GM18867 (cell line): ENCODE measurements at regions not wholly inside any gene's neighbourhood (a gene's known extent, or its start where the extent isn't known, plus 50 kb on each side); places are given as distances from the start of the nearest gene placed in this dataset.
"Not testable (repeated sequence)": the region's sequence is repeated elsewhere in the genome, so short reads cannot be mapped to it uniquely, and the experiment has no call there.

Source experiments
- ATAC-seq: cut with Tn5 transposase; IDR thresholded peaks from one replicate; pipeline ENCODE4 v1.9.1; 2021; ENCODE audit warnings: mild to moderate bottlenecking, moderate library complexity; ENCODE audit not compliant: unreplicated experiment

DNA sequence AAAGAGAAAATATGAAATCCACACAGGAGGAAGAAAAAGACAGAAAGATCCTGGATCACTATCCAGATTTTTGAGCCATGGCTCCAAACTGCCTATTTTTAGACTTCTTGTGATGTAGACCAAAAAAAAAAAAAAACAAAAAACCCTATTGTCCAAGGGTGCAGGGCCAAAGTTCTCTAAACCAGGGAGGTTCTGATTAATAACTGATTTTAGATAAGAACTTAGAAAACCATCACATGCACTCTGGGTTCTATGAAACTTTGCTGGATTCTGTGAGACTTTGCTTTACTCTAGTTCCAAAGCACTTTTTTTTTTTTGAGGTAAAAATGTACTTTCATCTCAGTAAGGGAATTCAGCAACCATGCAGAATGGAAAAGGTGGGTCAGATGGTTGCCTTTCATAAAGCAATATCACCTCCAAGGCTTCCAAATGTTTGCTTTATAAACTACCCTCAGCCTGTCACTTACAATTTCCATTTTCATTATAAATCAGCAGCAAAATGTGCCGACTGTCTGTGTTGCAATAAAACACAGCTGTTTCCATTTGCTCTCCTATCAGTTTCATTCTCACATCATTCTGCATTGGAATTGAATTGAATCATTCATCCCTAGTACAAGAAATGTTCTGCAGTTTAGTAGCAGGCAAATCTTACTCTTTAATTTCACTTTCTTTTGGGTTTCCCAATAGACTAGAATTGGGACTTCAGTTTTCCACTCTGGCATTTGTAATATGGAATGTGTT is 1584.3 kb upstream of the RAG2 start:
- no peak for ATAC-seq

DNA sequence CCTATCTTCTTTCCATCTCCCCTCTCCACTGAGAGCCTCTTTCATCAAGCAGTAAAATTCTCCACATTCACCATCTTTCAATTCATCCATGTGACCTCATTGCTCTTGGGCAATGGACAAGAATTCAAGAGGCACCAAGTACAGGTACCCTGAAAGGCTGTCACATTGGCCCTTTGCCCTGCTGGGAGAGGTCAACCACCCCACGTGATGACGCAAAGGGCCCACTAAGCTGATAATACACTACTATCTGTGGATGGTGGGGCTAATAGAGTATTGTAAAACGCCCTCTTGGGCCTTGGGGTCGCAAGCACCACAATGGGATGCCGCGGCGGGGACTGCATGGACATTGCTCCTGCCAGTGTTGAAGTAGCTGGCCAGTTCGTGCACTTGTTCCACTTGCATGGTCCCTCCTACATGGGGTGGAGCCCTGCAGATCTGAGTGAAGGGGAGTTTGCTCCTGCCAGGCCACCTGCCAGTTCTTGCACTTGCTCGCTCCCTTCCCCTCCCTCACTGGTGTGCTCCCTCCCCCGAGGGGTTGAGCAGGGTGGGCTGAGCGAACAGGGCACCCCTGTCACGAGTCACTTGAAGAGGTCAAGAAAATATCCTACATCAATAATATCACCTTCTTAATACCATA is 1578.8 kb upstream of the RAG2 start:
- ATAC-seq = no peak

- ATAC-seq = no peak
Observed at GRCh38 chr11:38173676-38174075, 1575.6 kb upstream of the RAG2 start.

DNA sequence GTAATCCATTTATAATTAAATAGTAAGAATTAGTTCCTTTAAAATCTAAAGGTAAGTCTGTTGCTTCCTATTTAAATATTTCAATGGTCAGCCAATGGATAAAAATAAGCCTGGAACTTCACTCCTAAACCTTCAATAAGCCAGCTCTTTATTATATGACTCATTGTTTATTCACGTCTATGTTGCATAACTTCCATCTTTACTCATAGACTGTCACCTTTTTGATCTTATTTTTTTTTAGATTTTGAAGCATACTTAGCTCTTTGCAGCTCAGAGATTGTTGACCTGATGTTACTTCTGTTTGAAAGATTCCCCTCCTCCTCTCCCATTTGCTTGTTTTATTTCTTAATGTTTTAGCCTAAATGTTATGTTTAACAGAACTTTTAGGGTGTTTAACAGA is 1571.2 kb upstream of the RAG2 start:
- ATAC-seq = no peak

DNA sequence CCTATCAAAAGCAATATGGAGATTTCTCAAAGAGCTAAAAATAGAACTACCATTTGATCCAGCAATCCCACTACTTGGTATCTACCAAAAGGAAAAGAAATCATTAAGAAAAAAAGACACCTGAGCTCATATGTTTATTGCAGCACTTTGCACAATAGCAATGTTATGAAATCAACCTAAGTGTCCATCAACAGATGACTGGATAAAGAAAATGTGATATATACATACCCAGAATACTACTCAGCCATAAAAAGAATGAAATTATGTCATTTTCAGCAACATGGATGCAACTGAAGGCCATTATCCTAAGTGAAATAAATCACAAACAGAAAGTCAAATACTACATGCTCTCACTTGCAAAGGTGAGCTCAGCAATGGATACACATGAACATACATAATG is 1565.5 kb upstream of the RAG2 start:
- ATAC-seq = no peak

GRCh38 chr11:38160433-38160832 is 1562.4 kb upstream of the RAG2 start:
- ATAC-seq = no peak

DNA sequence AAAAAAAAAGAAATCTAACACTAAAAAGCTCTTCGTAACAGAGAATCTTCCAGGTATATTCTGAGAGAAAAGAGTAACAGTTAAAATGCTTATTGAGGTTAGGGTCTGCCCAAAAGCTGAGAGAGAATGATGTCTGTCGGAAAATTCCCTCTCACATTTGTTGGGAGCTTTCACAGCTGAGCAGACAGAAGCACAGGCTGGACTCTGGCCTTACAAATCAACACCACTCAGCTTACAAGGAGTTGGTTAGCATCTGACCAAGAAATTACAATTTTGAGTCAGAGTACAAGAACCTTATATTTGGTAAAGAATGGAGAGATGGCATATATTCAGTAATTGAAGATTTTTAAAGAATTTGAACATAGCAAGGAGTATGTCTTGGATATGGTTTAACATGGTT is 1561.0 kb upstream of the RAG2 start:
- ATAC-seq = no peak

GRCh38 chr11:38156495-38157146 is 1558.6 kb upstream of the RAG2 start:
- ATAC-seq = no peak

GRCh38 chr11:38155856-38156255 is 1557.8 kb upstream of the RAG2 start:
- ATAC-seq = no peak

DNA sequence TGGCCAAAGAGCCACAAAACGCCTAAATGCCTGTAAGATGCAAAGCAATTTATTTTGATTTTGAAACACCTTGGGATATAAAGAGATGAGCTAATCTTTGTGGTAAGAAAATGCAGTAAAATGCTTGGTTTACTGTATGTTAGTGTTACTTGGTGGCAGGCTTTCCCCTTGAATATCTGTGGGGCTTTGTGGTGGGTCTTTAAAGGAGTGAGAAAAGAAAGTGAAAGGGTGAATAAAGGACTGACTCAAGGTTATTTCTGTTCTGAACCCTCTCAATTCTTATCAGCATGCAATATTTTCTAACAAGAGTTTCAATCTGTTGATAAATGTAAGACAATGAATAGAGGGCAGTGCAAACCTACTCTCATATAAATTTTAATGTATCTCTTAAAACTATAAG is 1555.9 kb upstream of the RAG2 start:
- no peak for ATAC-seq

- no peak for ATAC-seq
Observed at GRCh38 chr11:38143852-38144251, 1545.8 kb upstream of the RAG2 start.

GRCh38 chr11:38138972-38139371 is 1540.9 kb upstream of the RAG2 start:
- ATAC-seq = no peak

- no peak for ATAC-seq
Observed at GRCh38 chr11:38136887-38137286, 1538.9 kb upstream of the RAG2 start.

- no peak for ATAC-seq
Observed at GRCh38 chr11:38131535-38131934, 1533.5 kb upstream of the RAG2 start.

DNA sequence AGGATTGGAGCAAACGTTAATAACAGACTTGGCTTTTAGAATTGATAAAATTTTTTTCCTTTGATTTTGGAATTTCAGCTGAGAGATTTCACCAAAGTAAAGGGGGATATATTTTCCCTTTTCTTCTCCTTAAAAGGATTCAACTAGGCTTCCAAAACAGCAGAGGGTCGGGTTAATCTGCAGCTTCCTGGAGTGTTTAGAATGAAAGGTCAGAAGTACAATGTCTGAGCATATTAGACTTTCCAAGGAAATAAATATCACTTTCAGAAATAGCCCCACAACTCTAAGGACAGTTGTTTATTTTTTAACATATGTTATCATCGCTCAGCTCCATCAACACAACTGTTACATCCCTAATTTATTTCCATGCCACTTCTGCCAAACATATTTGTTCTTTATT is 1532.9 kb upstream of the RAG2 start:
- ATAC-seq = no peak

DNA sequence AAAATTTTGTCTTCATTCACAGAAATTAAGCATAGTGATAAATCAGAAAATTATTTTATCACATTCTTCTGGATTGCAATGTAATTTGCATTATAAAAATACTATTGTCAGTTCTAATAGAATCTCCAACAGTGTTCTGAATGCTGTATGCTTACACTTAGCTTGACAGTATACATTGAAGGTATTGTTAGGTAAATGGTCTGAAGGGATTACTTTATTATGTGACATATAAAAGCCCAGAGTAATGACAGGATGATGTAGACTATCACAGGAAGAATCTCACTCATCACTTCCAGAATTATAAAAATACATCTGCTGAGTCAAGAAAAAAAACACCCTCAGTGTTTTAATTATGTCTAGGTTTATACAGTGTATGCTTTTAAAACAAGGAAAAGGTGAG is 1532.5 kb upstream of the RAG2 start:
- no peak for ATAC-seq

- no peak for ATAC-seq
Observed at GRCh38 chr11:38123673-38124072, 1525.6 kb upstream of the RAG2 start.

GRCh38 chr11:38116616-38117015 is 1518.6 kb upstream of the RAG2 start:
- ATAC-seq = not testable (repeated sequence)

GRCh38 chr11:38115381-38115780 is 1517.3 kb upstream of the RAG2 start:
- ATAC-seq = not testable (repeated sequence)

- no peak for ATAC-seq
Observed at GRCh38 chr11:38100836-38101462, 1502.9 kb upstream of the RAG2 start.

- ATAC-seq = no peak
Observed at GRCh38 chr11:38095268-38095667, 1497.2 kb upstream of the RAG2 start.

DNA sequence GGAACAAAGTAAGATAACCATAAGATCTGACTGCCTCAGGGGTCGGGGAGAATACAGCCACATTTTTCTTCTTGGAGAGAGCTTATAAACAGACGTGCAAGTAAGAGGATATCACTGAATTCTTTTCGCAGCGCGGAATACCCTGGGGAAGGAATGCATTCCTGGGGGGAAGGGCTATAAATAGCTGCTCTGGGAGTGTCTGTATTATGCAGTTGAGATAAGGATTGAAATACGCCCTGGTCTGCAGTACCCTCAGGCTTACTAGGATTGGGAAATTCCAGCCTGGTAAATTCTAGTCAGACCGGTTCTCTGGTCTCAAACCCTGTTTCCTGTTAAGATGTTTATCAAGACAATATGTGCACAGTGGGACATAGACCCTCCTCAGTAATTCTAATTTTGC is 1491.7 kb upstream of the RAG2 start:
- no peak for ATAC-seq
